NCI-H526 (cell line): ENCODE measurements at regions not wholly inside any gene's neighbourhood (a gene's known extent, or its start where the extent isn't known, plus 50 kb on each side); places are given as distances from the start of the nearest gene placed in this dataset.

Source experiments
- DNase-seq, 2 experiments: peaks; one replicate each; lab custom pipeline; 2025; lab: John Stamatoyannopoulos, UW

GRCh38 chr2:16020389-16021008 lies 80.1 kb downstream of the MYCN start:
- DNase-seq: no peak

- DNase-seq: no peak
These were observed 79.4 kb downstream of the MYCN start for GRCh38 chr2:16019617-16020351.

- no peak for DNase-seq
These were observed 78.7 kb downstream of the MYCN start for GRCh38 chr2:16019060-16019480.

GRCh38 chr2:16018277-16019059 lies 78.1 kb downstream of the MYCN start:
- no peak for DNase-seq

GRCh38 chr2:16016282-16016681 lies 75.9 kb downstream of the MYCN start:
- no peak for DNase-seq

GRCh38 chr2:16015903-16016265 lies 75.5 kb downstream of the MYCN start:
- no peak for DNase-seq

- no peak for DNase-seq
These were observed 75.0 kb downstream of the MYCN start for GRCh38 chr2:16015210-16015902.

- DNase-seq: no peak
These were observed 74.5 kb downstream of the MYCN start for GRCh38 chr2:16014802-16015201.

GRCh38 chr2:16014041-16014787 lies 73.9 kb downstream of the MYCN start:
- DNase-seq: peak; percentile 100

GRCh38 chr2:16013359-16013911 lies 73.1 kb downstream of the MYCN start:
- DNase-seq: no peak

- DNase-seq: peak; percentile 100
These were observed 72.4 kb downstream of the MYCN start for GRCh38 chr2:16012626-16013358.

- peak; percentile 97 to 98 for DNase-seq
These were observed 71.8 kb downstream of the MYCN start for GRCh38 chr2:16012029-16012596.

- no peak for DNase-seq
These were observed 71.2 kb downstream of the MYCN start for GRCh38 chr2:16011621-16011960.

GRCh38 chr2:16010951-16011620 lies 70.7 kb downstream of the MYCN start:
- DNase-seq: no peak

- no peak for DNase-seq
These were observed 69.7 kb downstream of the MYCN start for GRCh38 chr2:16010011-16010410.

- no peak for DNase-seq
These were observed 69.2 kb downstream of the MYCN start for GRCh38 chr2:16009560-16009959.

GRCh38 chr2:16008856-16009255 lies 68.5 kb downstream of the MYCN start:
- DNase-seq: no peak

GRCh38 chr2:16008331-16008850 lies 68.0 kb downstream of the MYCN start:
- no peak for DNase-seq

GRCh38 chr2:16007167-16007934 lies 67.0 kb downstream of the MYCN start:
- DNase-seq: no peak
